Naive thymus-derived CD4-positive, alpha-beta T cell (primary cell): ENCODE measurements at regions not wholly inside any gene's neighbourhood (a gene's known extent, or its start where the extent isn't known, plus 50 kb on each side); places are given as distances from the start of the nearest gene placed in this dataset.

ENCODE experiments used
- ATAC-seq: fragments of 150-1000 bp; cut with Tn5 transposase; 2 replicates; pipeline ENCODE4 v1.10.0; 2021; ENCODE audit warnings: mild to moderate bottlenecking, moderate library complexity
- CTCF ChIA-PET: fragments of 350-600 bp; sonication (Branson Sonifier 250); formaldehyde crosslinking; loops from one replicate; lab custom pipeline; 2021; ENCODE audit warnings: antibody characterized with exemption; lab: Charles Lee
- POLR2A ChIA-PET: fragments of 350-600 bp; sonication (Branson Sonifier 250); formaldehyde crosslinking; loops from one replicate; lab custom pipeline; 2021; ENCODE audit warnings: antibody characterized with exemption, inconsistent platforms; lab: Charles Lee
- DNase-seq, 9 donors: peaks; one replicate each; pipeline versions ENCODE4 v3.0.0 to v3.0.0-alpha.2; 2020 to 2022; ENCODE audit warnings: mixed read lengths in 1 of 9
- H3K27ac ChIP-seq: one replicate; pipeline ENCODE4 v1.7.0; 2013; ENCODE audit warnings: mild to moderate bottlenecking, low read depth, low read length, moderate library complexity
- H3K27me3 ChIP-seq, 2 donors: one replicate each; pipeline ENCODE4 v1.7.0; 2013; ENCODE audit warnings: low read length in 2 of 2, mild to moderate bottlenecking in 2 of 2, moderate library complexity in 2 of 2; ENCODE audit not compliant: control insufficient read depth in 2 of 2, insufficient read depth in 2 of 2
- H3K36me3 ChIP-seq, 3 experiments: 1 replicate in 2 of 3; 2 replicates in 1 of 3; pipeline ENCODE4 v1.7.0; 2013; ENCODE audit warnings: low read length in 3 of 3, mild to moderate bottlenecking in 3 of 3, moderate library complexity in 1 of 3; ENCODE audit not compliant: insufficient read depth in 3 of 3, control insufficient read depth in 2 of 3
- H3K4me1 ChIP-seq, 2 donors: one replicate each; pipeline ENCODE4 v1.7.0; 2013; ENCODE audit warnings: low read length in 2 of 2, mild to moderate bottlenecking in 2 of 2, moderate library complexity in 1 of 2; ENCODE audit not compliant: control insufficient read depth in 2 of 2, insufficient read depth in 2 of 2
- H3K4me3 ChIP-seq: 2 replicates; pipeline ENCODE4 v1.7.0; 2013; ENCODE audit warnings: mild to moderate bottlenecking, low read length
- H3K9me3 ChIP-seq, 3 experiments: 1 replicate in 2 of 3; 2 replicates in 1 of 3; pipeline ENCODE4 v1.7.0; 2013; ENCODE audit warnings: low read length in 3 of 3; ENCODE audit not compliant: control insufficient read depth in 2 of 3
- H3K27ac Mint-ChIP-seq, 9 donors: one replicate each; pipeline ENCODE4 v1.8.0; 2020 to 2022; ENCODE audit warnings: mixed read lengths in 9 of 9, mild to moderate bottlenecking in 8 of 9, moderate library complexity in 5 of 9, inconsistent platforms in 2 of 9
- H3K27me3 Mint-ChIP-seq, 5 donors: one replicate each; pipeline ENCODE4 v1.8.0; 2021 to 2022; ENCODE audit warnings: mixed read lengths in 5 of 5, mild to moderate bottlenecking in 1 of 5
- H3K36me3 Mint-ChIP-seq, 5 donors: one replicate each; pipeline ENCODE4 v1.8.0; 2020 to 2022; ENCODE audit warnings: mixed read lengths in 5 of 5, mild to moderate bottlenecking in 3 of 5, inconsistent platforms in 1 of 5
- H3K4me1 Mint-ChIP-seq, 7 donors: one replicate each; pipeline ENCODE4 v1.8.0; 2020 to 2022; ENCODE audit warnings: mixed read lengths in 7 of 7, mild to moderate bottlenecking in 3 of 7, inconsistent platforms in 1 of 7
- H3K4me3 Mint-ChIP-seq, 10 donors: one replicate each; pipeline ENCODE4 v1.8.0; 2020 to 2022; ENCODE audit warnings: mild to moderate bottlenecking in 10 of 10, mixed read lengths in 10 of 10, moderate library complexity in 6 of 10, inconsistent platforms in 2 of 10
- H3K9me3 Mint-ChIP-seq, 11 donors: one replicate each; pipeline ENCODE4 v1.8.0; 2020 to 2022; ENCODE audit warnings: mixed read lengths in 11 of 11, mild to moderate bottlenecking in 4 of 11, inconsistent platforms in 1 of 11, moderate library complexity in 1 of 11
- intact Hi-C, 2 donors: fragments of 100-400 bp; cut with micrococcal nuclease; formaldehyde crosslinking; loops; one replicate each; pipeline ENCODE4 v1.15.1; 2023

DNA sequence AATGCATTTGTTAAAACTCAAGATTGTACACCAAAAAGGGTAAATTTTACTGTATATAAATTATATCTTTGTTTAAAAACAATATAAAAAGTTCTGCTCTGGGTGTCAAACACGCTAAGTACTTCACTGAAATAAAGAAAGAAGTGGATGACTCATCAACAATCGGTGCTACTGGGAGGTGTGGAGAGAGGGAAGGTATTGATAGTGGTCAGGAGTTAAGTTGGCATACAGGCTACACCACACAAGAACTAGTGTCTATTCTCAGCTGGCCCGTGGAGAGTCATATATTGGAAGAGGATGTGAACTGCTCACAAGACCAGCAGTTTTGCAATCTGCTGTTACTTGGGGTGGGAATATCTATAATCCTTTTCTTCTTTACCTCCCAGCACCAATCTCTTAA, 145.7 kb upstream of the TRPC7 start:
- Histone ChIP-seq H3K9me3 (no peaks in the 10 kb centered on the region), H3K4me3 (no peak overlapping the region), H3K27ac (no peak overlapping the region), H3K4me1 (no peaks in the 10 kb centered on the region), H3K27me3 (no peaks in the 10 kb centered on the region), H3K36me3 (no peaks in the 10 kb centered on the region)
- ChIA-PET POLR2A (no interaction called here), CTCF (no interaction called here)
- Mint-ChIP-seq H3K4me3 (no peak overlapping the region), H3K9me3 (peaks cover 0 to 8% (median 0%) of the 10 kb centered on the region in 11 donors), H3K27me3 (no peaks in the 10 kb centered on the region), H3K27ac (no peak overlapping the region), H3K36me3 (no peaks in the 10 kb centered on the region), H3K4me1 (peaks cover 0 to 2% (median 0%) of the 10 kb centered on the region in 7 donors)
- no peak for ATAC-seq
- DNase-seq, result no peak
- intact Hi-C loops, result no loop called here

DNA sequence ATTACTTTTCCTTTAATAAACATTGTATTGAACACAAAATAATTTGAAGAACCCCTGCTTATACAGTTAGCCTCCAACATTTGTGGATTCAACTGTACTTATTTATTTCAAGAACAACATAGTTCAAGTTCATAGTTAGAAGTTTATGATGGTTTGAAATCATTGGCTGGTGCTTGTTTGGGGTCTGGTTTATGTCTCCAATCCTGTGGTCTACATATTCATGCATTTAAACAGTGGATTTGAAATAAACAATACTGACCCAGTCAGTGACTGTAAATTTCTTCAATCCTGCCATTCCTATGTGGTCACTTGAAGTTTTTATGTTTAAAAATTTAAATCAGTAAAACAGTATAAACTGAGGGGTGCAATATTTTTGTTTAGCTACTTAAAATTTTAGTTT, 145.1 kb upstream of the TRPC7 start:
- ATAC-seq, result no peak
- DNase-seq, result no peak
- POLR2A ChIA-PET, result no interaction called here
- peaks cover 0 to 2% (median 0%) of the 10 kb centered on the region in 7 donors for H3K4me1 Mint-ChIP-seq
- no peaks in the 10 kb centered on the region for H3K27me3 Mint-ChIP-seq
- CTCF ChIA-PET, result no interaction called here
- intact Hi-C loops, result no loop called here
- peaks cover 0 to 8% (median 0%) of the 10 kb centered on the region in 11 donors for H3K9me3 Mint-ChIP-seq
- no peaks in the 10 kb centered on the region for H3K4me1 ChIP-seq
- no peak overlapping the region for H3K27ac ChIP-seq
- no peaks in the 10 kb centered on the region for H3K27me3 ChIP-seq
- H3K9me3 ChIP-seq, result no peaks in the 10 kb centered on the region
- H3K4me3 ChIP-seq, result no peak overlapping the region
- H3K36me3 ChIP-seq, result no peaks in the 10 kb centered on the region
- no peak overlapping the region for H3K4me3 Mint-ChIP-seq
- H3K36me3 Mint-ChIP-seq, result no peaks in the 10 kb centered on the region
- no peak overlapping the region for H3K27ac Mint-ChIP-seq

DNA sequence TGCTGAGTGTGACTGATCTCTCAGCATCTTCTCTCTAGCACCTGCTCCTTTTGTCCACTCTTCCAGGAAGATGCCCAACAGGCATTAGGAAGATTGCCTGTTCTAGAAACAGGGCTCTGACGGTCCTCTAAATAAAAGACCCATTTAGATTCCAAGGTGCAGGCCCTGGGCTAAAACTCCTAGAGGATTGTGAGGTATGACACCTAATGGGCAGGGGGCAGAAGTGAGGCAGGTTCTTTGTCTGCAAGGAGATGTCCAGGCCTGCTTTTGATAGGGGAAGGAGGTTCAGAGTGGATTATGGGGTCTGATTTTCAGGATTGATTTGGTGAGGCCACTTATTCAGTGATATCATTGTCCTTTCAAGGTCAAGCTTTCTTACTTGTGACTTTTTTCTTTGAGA, 140.8 kb upstream of the TRPC7 start:
- H3K4me1 Mint-ChIP-seq, result no peaks in the 10 kb centered on the region
- Histone ChIP-seq H3K36me3 (no peaks in the 10 kb centered on the region), H3K9me3 (no peaks in the 10 kb centered on the region), H3K27ac (no peak overlapping the region), H3K4me3 (no peak overlapping the region), H3K27me3 (no peaks in the 10 kb centered on the region), H3K4me1 (no peaks in the 10 kb centered on the region)
- intact Hi-C loops, result no loop called here
- CTCF ChIA-PET, result no interaction called here
- H3K27ac Mint-ChIP-seq, result no peak overlapping the region
- ATAC-seq, result no peak
- H3K36me3 Mint-ChIP-seq, result no peaks in the 10 kb centered on the region
- POLR2A ChIA-PET, result no interaction called here
- H3K4me3 Mint-ChIP-seq, result no peak overlapping the region
- peaks cover 0 to 6% (median 2%) of the 10 kb centered on the region in 11 donors for H3K9me3 Mint-ChIP-seq
- peaks cover 0 to 6% (median 0%) of the 10 kb centered on the region in 5 donors for H3K27me3 Mint-ChIP-seq
- DNase-seq, result no peak

DNA sequence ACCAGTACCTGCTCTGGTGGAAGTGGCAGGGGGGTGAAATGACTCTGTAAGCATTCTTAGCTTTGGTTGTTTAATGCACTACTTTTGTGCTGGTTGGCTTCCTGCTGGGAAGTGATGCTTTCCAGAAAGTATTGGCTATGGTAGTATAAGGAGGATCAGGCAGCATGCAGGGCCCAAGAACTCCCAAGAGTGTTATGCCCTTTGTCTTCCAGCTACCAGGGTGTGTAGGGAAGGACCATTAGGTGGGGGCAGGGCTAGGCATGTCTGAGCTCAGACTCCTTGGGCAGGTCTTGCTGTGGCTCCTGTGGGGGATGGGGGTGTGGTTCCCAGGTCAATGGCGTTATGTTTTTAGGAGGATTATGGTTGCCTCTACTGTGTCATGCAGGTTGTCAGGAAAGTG, 135.8 kb upstream of the TRPC7 start:
- CTCF ChIA-PET, result no interaction called here

DNA sequence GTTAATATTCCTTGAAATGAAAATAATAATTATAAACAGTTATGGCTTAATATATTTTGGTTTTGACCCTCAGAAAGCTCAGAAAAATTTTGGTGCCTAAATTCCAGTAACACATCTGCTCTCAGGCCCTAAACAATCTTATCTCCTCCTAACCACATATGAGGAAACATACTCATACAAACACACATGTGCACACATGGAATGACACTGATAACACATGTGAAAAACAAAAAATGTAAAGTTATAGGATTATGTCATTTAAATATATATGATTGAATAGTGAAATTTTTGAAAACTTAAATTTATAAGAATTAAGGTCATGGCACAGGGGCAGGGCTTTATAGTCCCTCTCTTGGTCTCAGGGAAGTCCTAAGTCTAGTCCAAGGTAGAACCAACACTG, 127.2 kb upstream of the TRPC7 start:
- H3K9me3 Mint-ChIP-seq, result peaks cover 0 to 30% (median 8%) of the 10 kb centered on the region in 11 donors

More for the DNA sequence above, 135.8 kb upstream of the TRPC7 start:
- Mint-ChIP-seq H3K36me3 (peaks cover 0 to 6% (median 0%) of the 10 kb centered on the region in 5 donors), H3K9me3 (peaks cover 3 to 44% (median 11%) of the 10 kb centered on the region in 11 donors), H3K4me1 (no peaks in the 10 kb centered on the region), H3K4me3 (no peak overlapping the region), H3K27me3 (peaks cover 0 to 6% (median 0%) of the 10 kb centered on the region in 5 donors), H3K27ac (no peak overlapping the region)
- H3K36me3 ChIP-seq, result no peaks in the 10 kb centered on the region
- H3K4me1 ChIP-seq, result no peaks in the 10 kb centered on the region
- POLR2A ChIA-PET, result no interaction called here
- DNase-seq (no peak), ATAC-seq (no peak)
- intact Hi-C loops, result no loop called here
- H3K4me3 ChIP-seq, result no peak overlapping the region
- no peaks in the 10 kb centered on the region for H3K9me3 ChIP-seq
- H3K27me3 ChIP-seq, result no peaks in the 10 kb centered on the region
- no peak overlapping the region for H3K27ac ChIP-seq

DNA sequence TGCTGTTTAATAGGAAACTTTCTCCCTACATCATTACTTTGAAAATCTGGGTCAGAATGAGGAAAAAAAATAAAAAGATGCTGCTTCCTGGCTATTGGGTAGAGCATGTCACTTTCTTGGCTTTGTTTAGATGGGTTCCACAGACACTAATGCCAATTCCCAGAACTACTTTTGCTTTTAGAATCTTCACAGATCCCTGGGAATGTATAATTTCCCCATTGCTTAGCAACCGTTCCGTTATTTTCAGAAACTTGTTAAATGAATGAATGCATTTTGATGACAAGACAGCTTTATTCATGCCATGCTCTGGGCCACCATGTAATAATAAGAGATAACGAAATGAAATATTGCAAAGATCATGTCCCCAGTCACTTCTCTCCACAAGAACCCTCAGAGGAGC, 126.5 kb upstream of the TRPC7 start:
- no peaks in the 10 kb centered on the region for H3K4me1 ChIP-seq
- H3K36me3 Mint-ChIP-seq, result no peaks in the 10 kb centered on the region
- DNase-seq, result no peak
- intact Hi-C loops, result no loop called here
- no peak overlapping the region for H3K27ac ChIP-seq
- ChIA-PET POLR2A (interaction anchor here (0.6 kb wide), 1 partner anchor 32 kb away, joined by 3 read pairs; no protein-coding TSS in a partner anchor), CTCF (no interaction called here)
- peaks cover 0 to 23% (median 7%) of the 10 kb centered on the region in 11 donors for H3K9me3 Mint-ChIP-seq
- no peak overlapping the region for H3K4me3 ChIP-seq
- H3K36me3 ChIP-seq, result no peaks in the 10 kb centered on the region
- H3K27me3 ChIP-seq, result no peaks in the 10 kb centered on the region
- H3K9me3 ChIP-seq, result no peaks in the 10 kb centered on the region
- no peak overlapping the region for H3K27ac Mint-ChIP-seq
- H3K4me3 Mint-ChIP-seq, result no peak overlapping the region
- ATAC-seq, result no peak
- no peaks in the 10 kb centered on the region for H3K27me3 Mint-ChIP-seq
- no peaks in the 10 kb centered on the region for H3K4me1 Mint-ChIP-seq

More for the DNA sequence above, 127.2 kb upstream of the TRPC7 start:
- no peak overlapping the region for H3K4me3 Mint-ChIP-seq
- no peaks in the 10 kb centered on the region for H3K27me3 ChIP-seq
- ATAC-seq (no peak), DNase-seq (no peak)
- no peaks in the 10 kb centered on the region for H3K36me3 ChIP-seq
- no peaks in the 10 kb centered on the region for H3K27me3 Mint-ChIP-seq
- H3K36me3 Mint-ChIP-seq, result peaks cover 0 to 6% (median 0%) of the 10 kb centered on the region in 5 donors
- intact Hi-C loops, result no loop called here
- no peak overlapping the region for H3K4me3 ChIP-seq
- no peaks in the 10 kb centered on the region for H3K4me1 Mint-ChIP-seq
- POLR2A ChIA-PET, result no interaction called here
- no peaks in the 10 kb centered on the region for H3K4me1 ChIP-seq
- no peaks in the 10 kb centered on the region for H3K9me3 ChIP-seq
- no peak overlapping the region for H3K27ac ChIP-seq
- CTCF ChIA-PET, result no interaction called here
- H3K27ac Mint-ChIP-seq, result no peak overlapping the region

DNA sequence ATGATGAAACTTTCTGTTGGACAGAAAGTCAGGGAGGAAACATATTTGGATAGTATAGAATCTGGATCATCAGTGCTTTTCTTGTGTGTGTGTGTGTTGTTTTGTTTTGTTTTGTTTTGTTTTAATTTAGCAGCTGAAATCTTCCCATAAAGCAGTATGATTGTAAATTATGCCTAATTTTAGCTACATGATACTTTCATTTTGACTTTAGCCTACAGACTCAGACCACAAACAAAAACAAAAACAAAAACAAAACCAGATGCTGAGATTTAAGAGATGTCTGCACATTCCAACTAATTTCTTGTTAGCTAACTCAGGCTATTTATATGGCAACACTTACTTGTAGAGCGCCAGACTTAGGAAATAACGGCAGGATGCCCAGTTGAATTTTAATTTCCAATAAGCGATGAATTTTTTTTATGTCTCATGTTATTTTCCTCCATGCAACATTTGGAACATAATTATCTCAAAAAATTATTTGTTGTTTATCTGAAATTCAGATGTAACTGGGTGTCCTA, 119.5 kb upstream of the TRPC7 start:
- H3K27ac Mint-ChIP-seq, result no peak overlapping the region
- DNase-seq (no peak), ATAC-seq (no peak)
- Histone ChIP-seq H3K9me3 (no peaks in the 10 kb centered on the region), H3K4me3 (no peak overlapping the region), H3K27me3 (no peaks in the 10 kb centered on the region), H3K36me3 (no peaks in the 10 kb centered on the region), H3K27ac (no peak overlapping the region), H3K4me1 (no peaks in the 10 kb centered on the region)
- no peak overlapping the region for H3K4me3 Mint-ChIP-seq
- peaks cover 0 to 4% (median 0%) of the 10 kb centered on the region in 5 donors for H3K27me3 Mint-ChIP-seq
- no peaks in the 10 kb centered on the region for H3K4me1 Mint-ChIP-seq
- ChIA-PET CTCF (no interaction called here), POLR2A (no interaction called here)
- intact Hi-C loops, result no loop called here
- H3K36me3 Mint-ChIP-seq, result no peaks in the 10 kb centered on the region
- peaks cover 0 to 5% (median 0%) of the 10 kb centered on the region in 11 donors for H3K9me3 Mint-ChIP-seq
